HepG2 (cell line): ENCODE measurements at regions not wholly inside any gene's neighbourhood (a gene's known extent, or its start where the extent isn't known, plus 50 kb on each side); places are given as distances from the start of the nearest gene placed in this dataset.

ENCODE experiments used
- ATAC-seq: fragments of 200-7000 bp; cut with Tn5 transposase; 3 replicates; pipeline ENCODE4 v1.9.1; 2020; ENCODE audit warnings: mild to moderate bottlenecking, moderate library complexity
- BruUV-seq: library from RNA; stranded (reverse); fragments of 400-500 nt; replicated peaks from 2 replicates; lab custom pipeline; 2021; lab: Mats Ljungman, UMichigan
- CTCF ChIA-PET: fragments of 300-600 bp; formaldehyde crosslinking; extraction: SDS; loops from one replicate; lab custom pipeline; 2021; ENCODE audit warnings: low total read pairs, inconsistent platforms, low intra/inter-chr PET ratio; lab: Yijun Ruan, JAX
- POLR2A ChIA-PET: fragments of 350-600 bp; sonication (Branson Sonifier 250); formaldehyde crosslinking; loops from one replicate; lab custom pipeline; 2020; ENCODE audit warnings: antibody characterized with exemption, inconsistent platforms; lab: Yijun Ruan, JAX
- DNase-seq: peaks from one replicate; pipeline ENCODE4 v3.0.0-alpha.2; 2015; ENCODE audit warnings: low spot score
- FAIRE-seq: peaks from 3 replicates; lab custom pipeline; 2011; peaks lifted over from hg19 to GRCh38; lab: Jason Lieb, UNC
- H2AFZ ChIP-seq: one replicate; pipeline ENCODE4 v1.6.1; 2011; ENCODE audit warnings: low read length, inconsistent platforms
- H3K27ac ChIP-seq: fragments of 300-600 bp; 3 replicates; pipeline ENCODE4 v1.8.0; 2011; ENCODE audit warnings: mixed run types, mild to moderate bottlenecking, mixed read lengths, low read length, inconsistent platforms; ENCODE audit not compliant: insufficient read depth; ENCODE audit errors: extremely low read length
- H3K27me3 ChIP-seq, 2 experiments: fragments of 200-600 bp in 1 of 2; 2 replicates in 1 of 2; 3 replicates in 1 of 2; pipeline versions ENCODE4 v1.6.0 to v1.8.0; 2011; ENCODE audit warnings: low read length in 2 of 2, mild to moderate bottlenecking in 2 of 2, moderate library complexity in 2 of 2, inconsistent platforms in 1 of 2; ENCODE audit not compliant: insufficient read depth in 2 of 2, control insufficient read depth in 1 of 2
- H3K36me3 ChIP-seq, 2 experiments: fragments of 200-600 bp in 1 of 2; replicated peaks in 1 of 2; 2 replicates in 1 of 2; 3 replicates in 1 of 2; pipeline versions ENCODE4 v1.5.1 to v1.8.0; 2011; ENCODE audit warnings: low read length in 2 of 2, inconsistent platforms in 1 of 2; ENCODE audit not compliant: insufficient read depth in 2 of 2, control insufficient read depth in 1 of 2
- H3K4me1 ChIP-seq: 2 replicates; pipeline ENCODE4 v1.5.1; 2012; ENCODE audit warnings: low read length, inconsistent platforms; ENCODE audit not compliant: insufficient read depth
- H3K4me2 ChIP-seq: 2 replicates; pipeline ENCODE4 v1.6.0; 2011; ENCODE audit warnings: low read depth, low read length, inconsistent platforms
- H3K4me3 ChIP-seq, 3 experiments: fragments of 200-600 bp in 1 of 3; sonication (generic), shearing (Covaris generic) in 1 of 3; replicated peaks in 1 of 3; 2 replicates each; pipeline ENCODE4 v1.5.1; 2011 to 2016; ENCODE audit warnings: low read length in 3 of 3, inconsistent platforms in 2 of 3, low read depth in 2 of 3, mild to moderate bottlenecking in 2 of 3, control low read depth in 1 of 3, mixed read lengths in 1 of 3; ENCODE audit not compliant: insufficient read depth in 1 of 3
- H3K79me2 ChIP-seq: one replicate; pipeline ENCODE4 v1.6.1; 2011; ENCODE audit warnings: low read length, inconsistent platforms; ENCODE audit not compliant: insufficient read depth
- H3K9ac ChIP-seq: 2 replicates; pipeline ENCODE4 v1.6.0; 2011; ENCODE audit warnings: mild to moderate bottlenecking, low read depth, low read length, inconsistent platforms; ENCODE audit not compliant: insufficient read depth
- H3K9me3 ChIP-seq: 2 replicates; pipeline ENCODE4 v1.5.1; 2012; ENCODE audit warnings: mild to moderate bottlenecking, low read length
- H4K20me1 ChIP-seq: 2 replicates; pipeline ENCODE4 v1.6.0; 2011; ENCODE audit warnings: inconsistent platforms, mild to moderate bottlenecking, low read length, moderate library complexity; ENCODE audit not compliant: insufficient read depth
- JUND ChIP-seq: sonication (generic); formaldehyde crosslinking; IDR thresholded peaks from 2 replicates; pipeline ENCODE4 v1.8.0; 2022; ENCODE audit warnings: mild to moderate bottlenecking, missing genetic modification reagents
- RBM22 ChIP-seq: fragments of 200-400 bp; formaldehyde crosslinking; optimal IDR thresholded peaks from 2 replicates; pipeline ENCODE3; 2017; ENCODE audit warnings: mild to moderate bottlenecking, low read length, moderate library complexity
- ZBTB43 ChIP-seq: sonication (generic); formaldehyde crosslinking; conservative IDR thresholded peaks from 2 replicates; pipeline ENCODE4 v1.4.0; 2020; ENCODE audit warnings: missing genetic modification reagents
- ZNF235 ChIP-seq: sonication (generic); formaldehyde crosslinking; IDR thresholded peaks from 2 replicates; pipeline ENCODE4 v1.8.1; 2023; ENCODE audit warnings: mild to moderate bottlenecking, missing genetic modification reagents, borderline replicate concordance
- ZNF503 ChIP-seq: sonication (generic); formaldehyde crosslinking; IDR thresholded peaks from 2 replicates; pipeline ENCODE4 v1.4.0; 2020; ENCODE audit warnings: missing genetic modification reagents
- ZNF619 ChIP-seq: sonication (generic); formaldehyde crosslinking; IDR thresholded peaks from 2 replicates; pipeline ENCODE4 v1.4.0; 2020; ENCODE audit warnings: mild to moderate bottlenecking, missing genetic modification reagents
- in situ Hi-C: cut with HindIII; loops from 2 replicates; pipeline ENCODE4 v1.10.0; 2017; ENCODE audit warnings: low pct_unique_long_range_greater_than_20kb; ENCODE audit not compliant: extremely low pct_ligation_motif_present
- intact Hi-C: fragments of 100-400 bp; cut with micrococcal nuclease; formaldehyde crosslinking; loops from one replicate; pipeline ENCODE4 v1.10.0; 2022; ENCODE audit not compliant: unreplicated experiment

- CTCF ChIA-PET: no interaction called here
- no peaks in the 10 kb centered on the region for H3K36me3 ChIP-seq
- in situ Hi-C loops (no loop called here), intact Hi-C loops (no loop called here)
- no peak overlapping the region for H3K4me3 ChIP-seq
- FAIRE-seq (no peak), ATAC-seq (no peak), DNase-seq (no peak)
- TF ChIP-seq RBM22: no peak
- no peak for TF ChIP-seq ZBTB43 (CRISPR knock-in tag)
- no peak for TF ChIP-seq JUND (CRISPR knock-in tag)
- TF ChIP-seq ZNF619 (CRISPR knock-in tag): no peak
- no peak for TF ChIP-seq ZNF503 (CRISPR knock-in tag)
- no peak for TF ChIP-seq ZNF235
- no peak overlapping the region for H3K4me2 ChIP-seq
- no peaks in the 10 kb centered on the region for H3K27me3 ChIP-seq
- no peak overlapping the region for H3K9ac ChIP-seq
- no peak overlapping the region for H3K27ac ChIP-seq
- no peaks in the 10 kb centered on the region for H3K4me1 ChIP-seq
- no peaks in the 10 kb centered on the region for H3K79me2 ChIP-seq
- no peak overlapping the region for H2AFZ ChIP-seq
- no TSS peak for BruUV-seq
- H3K9me3 ChIP-seq: no peaks in the 10 kb centered on the region
- no peaks in the 10 kb centered on the region for H4K20me1 ChIP-seq
- POLR2A ChIA-PET: no interaction called here
These were observed 77.1 kb upstream of the ZMAT1 start for GRCh38 chrX:102008901-102009300.
